ENCODE measurements at regions not wholly inside any gene's neighbourhood (a gene's known extent, or its start where the extent isn't known, plus 50 kb on each side); places are given as distances from the start of the nearest gene placed in this dataset.

GRCh38 chr18:56487801-56488200, 150.6 kb downstream of the TXNL1 start:
- Histone ChIP-seq H3K4ac (replicated peaks; ENCODE audit: insufficient read length, low read depth, low read length) (no peak overlapping the region), H3K4me1 (replicated peaks in 1 of 4; ENCODE audit: control insufficient read depth in 3 of 4, insufficient read depth in 4 of 4, low read length in 3 of 4) (no peaks in the 10 kb centered on the region), H2BK15ac (ENCODE audit: low read length) (no peak overlapping the region), H3K23me2 (ENCODE audit: low read depth, low read length) (no peaks in the 10 kb centered on the region), H2AK5ac (ENCODE audit: low read depth, low read length) (no peak overlapping the region), H3K79me1 (ENCODE audit: low read depth, low read length) (no peaks in the 10 kb centered on the region), H2BK5ac (ENCODE audit: low read depth, low read length) (no peak overlapping the region), H3K27ac (ENCODE audit: low read depth, low read length) (no peak overlapping the region), H4K20me1 (replicated peaks in 1 of 2; ENCODE audit: control insufficient read depth in 1 of 2, insufficient read depth in 2 of 2, low read length in 2 of 2) (no peaks in the 10 kb centered on the region), H3K79me2 (ENCODE audit: control insufficient read depth in 1 of 2, insufficient read depth in 2 of 2, low read length in 2 of 2) (no peaks in the 10 kb centered on the region), H3K36me3 (ENCODE audit: control insufficient read depth in 2 of 4, insufficient read depth in 4 of 4, low read length in 3 of 4) (no peaks in the 10 kb centered on the region), H3K4me3 (ENCODE audit: extremely low read depth in 1 of 4, insufficient read depth in 2 of 4, low read depth in 3 of 4, low read length in 4 of 4) (no peak overlapping the region), H3K56ac (replicated peaks; ENCODE audit: insufficient read length, low read depth, low read length) (no peak overlapping the region), H4K8ac (ENCODE audit: extremely low read depth, insufficient read depth, low read length) (no peak overlapping the region), H3K18ac (ENCODE audit: extremely low read depth, low read length) (no peak overlapping the region), H2BK12ac (ENCODE audit: low read depth, low read length) (no peak overlapping the region), H4K91ac (replicated peaks; ENCODE audit: insufficient read length, low read length) (no peak overlapping the region), H2AFZ (ENCODE audit: low read length) (peak overlapping the region; percentile 12; the same call in 1 of the 2 replicates), H2BK20ac (ENCODE audit: low read length) (no peak overlapping the region), H3K4me2 (ENCODE audit: insufficient read depth in 1 of 2, low read depth in 2 of 2, low read length in 2 of 2) (no peak overlapping the region), H3K27me3 (replicated peaks in 1 of 4; ENCODE audit: control insufficient read depth in 3 of 4, extremely low read depth in 1 of 4, insufficient read depth in 3 of 4, low read length in 3 of 4) (no peaks in the 10 kb centered on the region), H3K9me3 (ENCODE audit: insufficient read depth in 2 of 2, low read depth in 1 of 2, low read length in 1 of 2) (no peaks in the 10 kb centered on the region; a peak in 1 of 4 replicates), H4K5ac (ENCODE audit: insufficient read length, low read depth, low read length) (no peak overlapping the region), H2BK120ac (replicated peaks; ENCODE audit: low read depth, low read length) (no peak overlapping the region), H3K14ac (ENCODE audit: insufficient read length) (no peak overlapping the region), H3K9ac (replicated peaks in 1 of 4; ENCODE audit: extremely low read depth in 1 of 4, low read depth in 3 of 4, low read length in 3 of 4) (no peak overlapping the region), H3K23ac (ENCODE audit: insufficient read length) (no peak overlapping the region)
- no peak for FAIRE-seq
- 67% methylated on average over 2 of the region's 2 CpGs; no CpG with 5 or more reads in 1 of the 2 experiments for WGBS, 2 experiments (ENCODE audit: extremely low coverage in 1 of 2, insufficient coverage in 1 of 2, insufficient read length in 1 of 2, insufficient replicate concordance in 2 of 2, low coverage in 1 of 2, low lambda C conversion rate in 2 of 2, missing lambda C conversion rate in 1 of 2)
- no peak for TF ChIP-seq POLR2AphosphoS5 (IDR thresholded peaks at IDR 0.05; ENCODE audit: low read depth, low read length)
- TF ChIP-seq CHD1 (IDR thresholded peaks at IDR 0.05; ENCODE audit: low read depth, low read length) = no peak
- TF ChIP-seq PHF8 (conservative IDR thresholded peaks at IDR 0.05; ENCODE audit: low read depth, low read length) = no peak
- no peak for TF ChIP-seq EZH2 (IDR thresholded peaks at IDR 0.05; ENCODE audit: low read depth, low read length, severe bottlenecking)
- CTCF ChIA-PET (ENCODE audit: partially characterized antibody) = no interaction called here
- POLR2A ChIA-PET (ENCODE audit: partially characterized antibody) = no interaction called here
- DNase-seq (ENCODE audit: low read depth in 1 of 2, low spot score in 2 of 2) = no peak

Measured in H1 (cell line).